DND-41 (cell line): ENCODE measurements at regions not wholly inside any gene's neighbourhood (a gene's known extent, or its start where the extent isn't known, plus 50 kb on each side); places are given as distances from the start of the nearest gene placed in this dataset.

ENCODE experiments used
- EZH2 ChIP-seq: IDR thresholded peaks from 3 replicates; pipeline ENCODE4 v1.6.1; 2012; ENCODE audit warnings: borderline replicate concordance, low read depth, mild to moderate bottlenecking, moderate library complexity, low read length, inconsistent platforms; ENCODE audit not compliant: severe bottlenecking
- TF ChIP-seq, protein P1 (sequence below): IDR thresholded peaks from 2 replicates; pipeline ENCODE4 v1.5.1; 2012; ENCODE audit warnings: borderline replicate concordance, low read length, moderate library complexity, mild to moderate bottlenecking; ENCODE audit not compliant: poor library complexity, severe bottlenecking; ENCODE audit errors: extremely low read depth

DNA sequence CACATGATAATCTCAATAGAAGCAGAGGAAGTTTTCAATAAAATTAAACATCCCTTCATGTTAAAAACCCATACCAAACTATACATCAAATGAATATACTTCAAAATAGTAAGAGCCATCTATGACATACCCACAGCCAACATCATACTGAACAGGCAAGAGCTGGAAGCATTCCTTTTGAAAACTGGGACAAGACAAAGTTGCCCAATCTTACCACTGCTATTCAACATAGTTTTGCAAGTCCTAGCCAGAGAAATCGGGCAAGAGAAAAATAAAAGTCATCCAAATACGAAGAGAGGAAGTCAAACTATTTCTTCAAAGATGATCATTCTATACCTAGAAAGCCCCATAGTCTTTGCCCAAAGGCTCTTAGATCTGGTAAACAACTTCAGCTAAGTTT lies 454.7 kb upstream of the PRICKLE1 start:
- TF ChIP-seq, protein P1, sequence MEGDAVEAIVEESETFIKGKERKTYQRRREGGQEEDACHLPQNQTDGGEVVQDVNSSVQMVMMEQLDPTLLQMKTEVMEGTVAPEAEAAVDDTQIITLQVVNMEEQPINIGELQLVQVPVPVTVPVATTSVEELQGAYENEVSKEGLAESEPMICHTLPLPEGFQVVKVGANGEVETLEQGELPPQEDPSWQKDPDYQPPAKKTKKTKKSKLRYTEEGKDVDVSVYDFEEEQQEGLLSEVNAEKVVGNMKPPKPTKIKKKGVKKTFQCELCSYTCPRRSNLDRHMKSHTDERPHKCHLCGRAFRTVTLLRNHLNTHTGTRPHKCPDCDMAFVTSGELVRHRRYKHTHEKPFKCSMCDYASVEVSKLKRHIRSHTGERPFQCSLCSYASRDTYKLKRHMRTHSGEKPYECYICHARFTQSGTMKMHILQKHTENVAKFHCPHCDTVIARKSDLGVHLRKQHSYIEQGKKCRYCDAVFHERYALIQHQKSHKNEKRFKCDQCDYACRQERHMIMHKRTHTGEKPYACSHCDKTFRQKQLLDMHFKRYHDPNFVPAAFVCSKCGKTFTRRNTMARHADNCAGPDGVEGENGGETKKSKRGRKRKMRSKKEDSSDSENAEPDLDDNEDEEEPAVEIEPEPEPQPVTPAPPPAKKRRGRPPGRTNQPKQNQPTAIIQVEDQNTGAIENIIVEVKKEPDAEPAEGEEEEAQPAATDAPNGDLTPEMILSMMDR = no peak
- no peak for TF ChIP-seq EZH2
